Right ventricle myocardium superior (tissue), 1 donor: ENCODE measurements at regions not wholly inside any gene's neighbourhood (a gene's known extent, or its start where the extent isn't known, plus 50 kb on each side); places are given as distances from the start of the nearest gene placed in this dataset.

Experiments
- ATAC-seq: fragments of 200-7000 bp; cut with Tn5 transposase; one replicate; pipeline ENCODE4 v1.9.1; 2020; ENCODE audit warnings: mild to moderate bottlenecking; ENCODE audit not compliant: poor library complexity
- DNase-seq: peaks from one replicate; pipeline ENCODE4 v3.0.0-alpha.2; 2020
- intact Hi-C: fragments of 100-400 bp; cut with DNase I; formaldehyde crosslinking; loops from one replicate; pipeline ENCODE4 v1.11.2; 2022
- donor health status: DM: no; HTN: yes; CAD: no; lungs with severe emphysema.

GRCh38 chr2:7588295-7588694 lies 671.1 kb downstream of the RNF144A start:
- no peak for DNase-seq
- intact Hi-C loops = no loop called here
- no peak for ATAC-seq

GRCh38 chr2:7592618-7593140 lies 675.5 kb downstream of the RNF144A start:
- DNase-seq (no peak), ATAC-seq (no peak)
- intact Hi-C loops = no loop called here

- no peak for ATAC-seq
- intact Hi-C loops = no loop called here
- no peak for DNase-seq
Observed at GRCh38 chr2:7593360-7593759, 676.1 kb downstream of the RNF144A start.

GRCh38 chr2:7594211-7594610 lies 677.0 kb downstream of the RNF144A start:
- ATAC-seq = no peak
- intact Hi-C loops = no loop called here

GRCh38 chr2:7595206-7595605 lies 678.0 kb downstream of the RNF144A start:
- ATAC-seq (no peak), DNase-seq (no peak)
- intact Hi-C loops = no loop called here

More at GRCh38 chr2:7594211-7594610, 677.0 kb downstream of the RNF144A start:
- no peak for DNase-seq

- intact Hi-C loops = no loop called here
- DNase-seq (no peak), ATAC-seq (no peak)
Observed at GRCh38 chr2:7598402-7598801, 681.2 kb downstream of the RNF144A start.

- DNase-seq (no peak), ATAC-seq (no peak)
- intact Hi-C loops = no loop called here
Observed at GRCh38 chr2:7599462-7600258, 682.4 kb downstream of the RNF144A start.

GRCh38 chr2:7601990-7602389 lies 684.8 kb downstream of the RNF144A start:
- no peak for ATAC-seq
- intact Hi-C loops = no loop called here
- no peak for DNase-seq

- no peak for DNase-seq
- intact Hi-C loops = no loop called here
- ATAC-seq = no peak
Observed at GRCh38 chr2:7604456-7604855, 687.2 kb downstream of the RNF144A start.

GRCh38 chr2:7607441-7608173 lies 690.4 kb downstream of the RNF144A start:
- intact Hi-C loops = no loop called here
- ATAC-seq (no peak), DNase-seq (no peak)

- ATAC-seq (no peak), DNase-seq (no peak)
- intact Hi-C loops = no loop called here
Observed at GRCh38 chr2:7609556-7609955, 692.3 kb downstream of the RNF144A start.

- ATAC-seq (no peak), DNase-seq (no peak)
- intact Hi-C loops = no loop called here
Observed at GRCh38 chr2:7609974-7610373, 692.8 kb downstream of the RNF144A start.

GRCh38 chr2:7611750-7612149 lies 694.5 kb downstream of the RNF144A start:
- intact Hi-C loops = no loop called here
- ATAC-seq (no peak), DNase-seq (no peak)

GRCh38 chr2:7612969-7613368 lies 695.8 kb downstream of the RNF144A start:
- DNase-seq (no peak), ATAC-seq (no peak)
- intact Hi-C loops = no loop called here

GRCh38 chr2:7613831-7614230 lies 696.6 kb downstream of the RNF144A start:
- no peak for DNase-seq
- intact Hi-C loops = no loop called here
- ATAC-seq = no peak

GRCh38 chr2:7618031-7618430 lies 700.8 kb downstream of the RNF144A start:
- no peak for DNase-seq
- ATAC-seq = no peak
- intact Hi-C loops = no loop called here

- intact Hi-C loops = no loop called here
- no peak for ATAC-seq
- no peak for DNase-seq
Observed at GRCh38 chr2:7619203-7619970, 702.2 kb downstream of the RNF144A start.

GRCh38 chr2:7620255-7620654 lies 703.0 kb downstream of the RNF144A start:
- ATAC-seq (no peak), DNase-seq (no peak)
- intact Hi-C loops = no loop called here

GRCh38 chr2:7621018-7621814 lies 704.0 kb downstream of the RNF144A start:
- ATAC-seq = no peak
- no peak for DNase-seq
- intact Hi-C loops = no loop called here
